IMR-90 (cell line): ENCODE measurements at regions not wholly inside any gene's neighbourhood (a gene's known extent, or its start where the extent isn't known, plus 50 kb on each side); places are given as distances from the start of the nearest gene placed in this dataset.

ENCODE experiments used
- ATAC-seq: fragments of 200-7000 bp; cut with Tn5 transposase; 2 replicates; pipeline ENCODE4 v1.9.1; 2020; ENCODE audit warnings: low read depth, mild to moderate bottlenecking, moderate library complexity
- BruUV-seq: library from RNA; stranded (reverse); fragments of 400-500 nt; replicated peaks from 2 replicates; lab custom pipeline; 2021; lab: Mats Ljungman, UMichigan
- CTCF ChIA-PET: fragments of 300-600 bp; formaldehyde crosslinking; extraction: SDS; loops from one replicate; lab custom pipeline; 2021; ENCODE audit warnings: antibody characterized with exemption; lab: Yijun Ruan, JAX
- POLR2A ChIA-PET: fragments of 300-600 bp; sonication (Branson Sonifier 250); formaldehyde crosslinking; loops from one replicate; lab custom pipeline; 2022; ENCODE audit warnings: antibody characterized with exemption; ENCODE audit not compliant: unreplicated experiment; lab: Charles Lee
- DNase-seq: peaks from one replicate; pipeline ENCODE4 v3.0.0; 2013
- H2AFZ ChIP-seq: replicated peaks from 2 replicates; pipeline ENCODE3; 2013; ENCODE audit warnings: low read length, mild to moderate bottlenecking; ENCODE audit not compliant: poor library complexity
- H2AK5ac ChIP-seq: 2 replicates; pipeline ENCODE4 v1.6.1; 2013; ENCODE audit warnings: low read depth, low read length, inconsistent platforms
- H2AK9ac ChIP-seq: replicated peaks from 2 replicates; pipeline ENCODE3; 2013; ENCODE audit warnings: mild to moderate bottlenecking, low read depth, low read length, moderate library complexity; ENCODE audit not compliant: poor library complexity
- H2BK120ac ChIP-seq: 2 replicates; pipeline ENCODE4 v1.6.1; 2013; ENCODE audit warnings: low read depth, low read length, inconsistent platforms
- H2BK15ac ChIP-seq: 3 replicates; pipeline ENCODE4 v1.6.1; 2013; ENCODE audit warnings: low read depth, low read length, inconsistent platforms
- H2BK20ac ChIP-seq: 2 replicates; pipeline ENCODE4 v1.6.1; 2013; ENCODE audit warnings: low read depth, mild to moderate bottlenecking, inconsistent platforms, low read length, moderate library complexity
- H2BK5ac ChIP-seq: 2 replicates; pipeline ENCODE4 v1.6.1; 2013; ENCODE audit warnings: mild to moderate bottlenecking, low read depth, low read length, inconsistent platforms; ENCODE audit not compliant: poor library complexity, severe bottlenecking
- H3K14ac ChIP-seq: replicated peaks from 2 replicates; pipeline ENCODE4 v1.6.1; 2013; ENCODE audit warnings: low read depth, low read length, inconsistent platforms
- H3K18ac ChIP-seq: 2 replicates; pipeline ENCODE4 v1.6.1; 2013; ENCODE audit warnings: low read depth, low read length, control low read depth
- H3K23ac ChIP-seq: 2 replicates; pipeline ENCODE4 v1.6.1; 2013; ENCODE audit warnings: low read depth, low read length, inconsistent platforms
- H3K27ac ChIP-seq: 2 replicates; pipeline ENCODE4 v1.5.1; 2013; ENCODE audit warnings: mild to moderate bottlenecking, control low read depth, low read length; ENCODE audit not compliant: insufficient read depth
- H3K27me3 ChIP-seq: 2 replicates; pipeline ENCODE4 v1.6.1; 2013; ENCODE audit warnings: low read length; ENCODE audit not compliant: control insufficient read depth, insufficient read depth
- H3K36me3 ChIP-seq: 2 replicates; pipeline ENCODE4 v1.6.1; 2013; ENCODE audit warnings: low read length, mixed read lengths; ENCODE audit not compliant: control insufficient read depth, insufficient read depth
- H3K4ac ChIP-seq: 2 replicates; pipeline ENCODE4 v1.6.1; 2013; ENCODE audit warnings: low read depth, low read length, inconsistent platforms
- H3K4me1 ChIP-seq: 2 replicates; pipeline ENCODE4 v1.6.1; 2013; ENCODE audit warnings: low read length, mixed read lengths; ENCODE audit not compliant: control insufficient read depth, insufficient read depth
- H3K4me2 ChIP-seq: 2 replicates; pipeline ENCODE4 v1.6.1; 2013; ENCODE audit warnings: low read depth, mild to moderate bottlenecking, control low read depth, low read length, moderate library complexity
- H3K4me3 ChIP-seq: 2 replicates; pipeline ENCODE4 v1.5.1; 2013; ENCODE audit warnings: low read depth, mild to moderate bottlenecking, control low read depth, low read length, moderate library complexity; ENCODE audit not compliant: insufficient read depth
- H3K56ac ChIP-seq: 2 replicates; pipeline ENCODE4 v1.6.1; 2013; ENCODE audit warnings: low read length, inconsistent platforms; ENCODE audit not compliant: insufficient read depth; ENCODE audit errors: extremely low read depth
- H3K79me1 ChIP-seq, 2 experiments: 2 replicates each; pipeline ENCODE4 v1.6.1; 2013; ENCODE audit warnings: low read length in 2 of 2, inconsistent platforms in 1 of 2, low read depth in 1 of 2
- H3K9ac ChIP-seq: 2 replicates; pipeline ENCODE4 v1.6.1; 2013; ENCODE audit warnings: low read depth, low read length, control low read depth
- H3K9me1 ChIP-seq: 2 replicates; pipeline ENCODE4 v1.6.1; 2013; ENCODE audit warnings: low read length, inconsistent platforms; ENCODE audit not compliant: insufficient read depth
- H3K9me3 ChIP-seq: 2 replicates; pipeline ENCODE4 v1.6.1; 2013; ENCODE audit warnings: low read length; ENCODE audit not compliant: control insufficient read depth, insufficient read depth
- H4K20me1 ChIP-seq: 2 replicates; pipeline ENCODE4 v1.6.1; 2013; ENCODE audit warnings: low read length, inconsistent platforms; ENCODE audit not compliant: insufficient read depth
- H4K5ac ChIP-seq: 2 replicates; pipeline ENCODE4 v1.6.1; 2013; ENCODE audit warnings: mild to moderate bottlenecking, low read depth, low read length, control low read depth
- H4K8ac ChIP-seq, 2 experiments: 2 replicates each; pipeline ENCODE4 v1.6.1; 2013; ENCODE audit warnings: low read depth in 2 of 2, low read length in 2 of 2, control low read depth in 1 of 2, inconsistent platforms in 1 of 2
- H4K91ac ChIP-seq: 2 replicates; pipeline ENCODE4 v1.6.1; 2013; ENCODE audit warnings: low read depth, low read length, inconsistent platforms; ENCODE audit not compliant: insufficient read depth
- BHLHE40 ChIP-seq: fragments of 150-350 bp; IDR thresholded peaks from 2 replicates; pipeline ENCODE4 v1.6.1; 2016; ENCODE audit warnings: mild to moderate bottlenecking, low read depth, low read length
- CEBPB ChIP-seq: IDR thresholded peaks from 2 replicates; pipeline ENCODE4 v1.6.1; 2012; ENCODE audit warnings: low read depth, low read length, improper control_type of control experiment
- CHD1 ChIP-seq: IDR thresholded peaks from 2 replicates; pipeline ENCODE4 v1.6.1; 2012; ENCODE audit warnings: low read depth, low read length, improper control_type of control experiment
- CTCF ChIP-seq: conservative IDR thresholded peaks from 2 replicates; pipeline ENCODE4 v1.5.1; 2012; ENCODE audit warnings: mild to moderate bottlenecking, low read depth, low read length, improper control_type of control experiment
- ELK1 ChIP-seq: fragments of 150-350 bp; IDR thresholded peaks from 2 replicates; pipeline ENCODE4 v1.6.1; 2016; ENCODE audit warnings: low read depth, mild to moderate bottlenecking, low read length, moderate library complexity, borderline replicate concordance
- FOS ChIP-seq: fragments of 150-350 bp; IDR thresholded peaks from 2 replicates; pipeline ENCODE4 v1.6.1; 2016; ENCODE audit warnings: low read depth, low read length
- MAFK ChIP-seq: IDR thresholded peaks from 2 replicates; pipeline ENCODE4 v1.6.1; 2012; ENCODE audit warnings: low read depth, low read length, improper control_type of control experiment
- MAZ ChIP-seq: IDR thresholded peaks from 2 replicates; pipeline ENCODE4 v1.6.1; 2012; ENCODE audit warnings: low read depth, mild to moderate bottlenecking, low read length, improper control_type of control experiment, moderate library complexity, borderline replicate concordance
- MXI1 ChIP-seq: IDR thresholded peaks from 2 replicates; pipeline ENCODE4 v1.6.1; 2012; ENCODE audit warnings: low read depth, mild to moderate bottlenecking, low read length, moderate library complexity, borderline replicate concordance
- NFE2L2 ChIP-seq: fragments of 150-350 bp; IDR thresholded peaks from 2 replicates; pipeline ENCODE4 v1.6.1; 2016; ENCODE audit warnings: low read depth, mild to moderate bottlenecking, low read length
- POLR2A ChIP-seq: IDR thresholded peaks from 2 replicates; pipeline ENCODE4 v1.6.1; 2012; ENCODE audit warnings: mild to moderate bottlenecking, low read depth, low read length
- RAD21 ChIP-seq: IDR thresholded peaks from 2 replicates; pipeline ENCODE4 v1.6.1; 2012; ENCODE audit warnings: low read length, improper control_type of control experiment
- RCOR1 ChIP-seq: IDR thresholded peaks from 2 replicates; pipeline ENCODE4 v1.6.1; 2012; ENCODE audit warnings: mild to moderate bottlenecking, low read length, improper control_type of control experiment; ENCODE audit not compliant: insufficient replicate concordance
- RFX5 ChIP-seq: IDR thresholded peaks from 2 replicates; pipeline ENCODE4 v1.8.0; 2012; ENCODE audit warnings: low read depth, mild to moderate bottlenecking, low read length, moderate library complexity
- SMC3 ChIP-seq: fragments of 150-350 bp; IDR thresholded peaks from 2 replicates; pipeline ENCODE4 v1.6.1; 2016; ENCODE audit warnings: low read depth, mild to moderate bottlenecking, antibody characterized with exemption, low read length, moderate library complexity
- USF2 ChIP-seq: fragments of 150-350 bp; IDR thresholded peaks from 2 replicates; pipeline ENCODE4 v1.6.1; 2017; ENCODE audit warnings: mild to moderate bottlenecking, antibody characterized with exemption, low read length, low read depth
- WGBS, 2 experiments: methylation state at CpG; one replicate each; pipeline versions ENCODE4 v1.1.5 to v1.1.7; 2013; ENCODE audit warnings: missing lambda C conversion rate in 2 of 2; ENCODE audit not compliant: insufficient read length in 1 of 2; ENCODE audit errors: extremely low coverage in 2 of 2; 5-methylcytosine and 5-hydroxymethylcytosine counted together
- dilution Hi-C: fragments of 300-500 bp; cut with HindIII; formaldehyde crosslinking; loops from one replicate; pipeline ENCODE4 v1.14.3; 2018; ENCODE audit warnings: low sequenced_read_pairs; ENCODE audit not compliant: unreplicated experiment
- in situ Hi-C: fragments of 300-500 bp; cut with MboI; formaldehyde crosslinking; loops from 3 replicates; pipeline ENCODE4 v1.14.3; 2019; ENCODE audit warnings: low sequenced_read_pairs, inconsistent platforms, mixed read lengths
- intact Hi-C: fragments of 100-400 bp; cut with micrococcal nuclease; formaldehyde crosslinking; loops from 2 replicates; pipeline ENCODE4 v1.10.0; 2022

GRCh38 chr2:120406566-120406965, 60.6 kb downstream of the INHBB start:
- H3K9ac ChIP-seq: no peak overlapping the region
- H3K23ac ChIP-seq: no peak overlapping the region
- no peak overlapping the region for H3K27ac ChIP-seq
- BruUV-seq: no TSS peak
- ATAC-seq (no peak), DNase-seq (no peak)
- no peak overlapping the region for H2AK5ac ChIP-seq
- CTCF ChIA-PET: interaction anchor here (1.0 kb wide), 1 partner anchor 102 kb away, joined by 4 read pairs; no protein-coding TSS in a partner anchor
- H2BK120ac ChIP-seq: no peak overlapping the region
- no peak overlapping the region for H3K4ac ChIP-seq
- H2BK5ac ChIP-seq: no peak overlapping the region
- peaks cover 5% of the 10 kb centered on the region for H3K9me3 ChIP-seq
- H4K8ac ChIP-seq: no peak overlapping the region
- peaks cover 32% of the 10 kb centered on the region for H3K27me3 ChIP-seq
- no peak overlapping the region for H4K91ac ChIP-seq
- H2AK9ac ChIP-seq: no peak overlapping the region
- 57% methylated on average over 6 of the region's 9 CpGs; no CpG with 5 or more reads in 1 of the 2 experiments for WGBS, 2 experiments
- no peaks in the 10 kb centered on the region for H3K36me3 ChIP-seq
- H4K20me1 ChIP-seq: no peaks in the 10 kb centered on the region
- in situ Hi-C loops: no loop called here
- H3K4me2 ChIP-seq: no peak overlapping the region
- H2BK20ac ChIP-seq: no peak overlapping the region
- H2BK15ac ChIP-seq: no peak overlapping the region
- H3K56ac ChIP-seq: no peak overlapping the region
- H4K5ac ChIP-seq: no peak overlapping the region
- dilution Hi-C loops: no loop called here
- no peaks in the 10 kb centered on the region for H3K79me1 ChIP-seq
- no peak overlapping the region for H2AFZ ChIP-seq
- no peak for TF ChIP-seq RCOR1
- no peak for TF ChIP-seq SMC3
- no peak for TF ChIP-seq CHD1
- TF ChIP-seq BHLHE40: no peak
- TF ChIP-seq MAFK: no peak
- no peak for TF ChIP-seq CEBPB
- no peak for TF ChIP-seq FOS
- no peak for TF ChIP-seq POLR2A
- TF ChIP-seq NFE2L2: no peak
- TF ChIP-seq RFX5: no peak
- TF ChIP-seq MXI1: no peak
- no peak for TF ChIP-seq MAZ
- TF ChIP-seq RAD21: no peak
- TF ChIP-seq USF2: no peak
- no peak for TF ChIP-seq ELK1
- TF ChIP-seq CTCF: no peak
- H3K4me3 ChIP-seq: no peak overlapping the region
- H3K4me1 ChIP-seq: no peaks in the 10 kb centered on the region
- POLR2A ChIA-PET: no interaction called here
- peaks cover 4% of the 10 kb centered on the region; the same call in 1 of the 2 replicates for H3K9me1 ChIP-seq
- no peak overlapping the region for H3K14ac ChIP-seq
- intact Hi-C loops: no loop called here
- no peak overlapping the region for H3K18ac ChIP-seq
